A549 (cell line): ENCODE measurements at regions not wholly inside any gene's neighbourhood (a gene's known extent, or its start where the extent isn't known, plus 50 kb on each side); places are given as distances from the start of the nearest gene placed in this dataset.
"Not testable (repeated sequence)": the region's sequence is repeated elsewhere in the genome, so short reads cannot be mapped to it uniquely, and the experiment has no call there.

Experiments
- ATAC-seq, 2 experiments: fragments of 200-7000 bp in 1 of 2; fragments of >200 bp in 1 of 2; cut with Nextera tagmentation in 1 of 2; cut with Tn5 transposase in 1 of 2; 3 replicates each; pipeline versions ENCODE4 v1.8.0 to v1.9.1; 2018 to 2020; ENCODE audit warnings: mild to moderate bottlenecking in 1 of 2, moderate library complexity in 1 of 2
- CTCF ChIA-PET: fragments of 300-600 bp; sonication (Branson Sonifier 250); formaldehyde crosslinking; extraction: SDS; loops from one replicate; lab custom pipeline; 2021; ENCODE audit warnings: antibody characterized with exemption, inconsistent platforms; lab: Yijun Ruan, JAX
- POLR2A ChIA-PET: fragments of 350-600 bp; formaldehyde crosslinking; extraction: SDS; loops from one replicate; lab custom pipeline; 2021; ENCODE audit warnings: antibody characterized with exemption, inconsistent platforms; lab: Yijun Ruan, JAX
- DNase-seq, 2 experiments: peaks; one replicate each; pipeline versions ENCODE4 v3.0.0 to v3.0.0-alpha.2; 2011 to 2016; ENCODE audit warnings: low read depth in 1 of 2, low spot score in 1 of 2
- FAIRE-seq: peaks from 2 replicates; lab custom pipeline; 2011; peaks lifted over from hg19 to GRCh38; lab: Jason Lieb, UNC
- H3K27ac ChIP-seq, 2 experiments: fragments of >200 bp; sonication (Bioruptor Twin); formaldehyde crosslinking; 3 replicates each; pipeline ENCODE4 v1.5.1; 2016 to 2017
- H3K4me1 ChIP-seq: fragments of >200 bp; sonication (Bioruptor Twin); formaldehyde crosslinking; 3 replicates; pipeline ENCODE4 v1.6.1; 2016
- H3K4me2 ChIP-seq: fragments of >200 bp; sonication (Bioruptor Twin); formaldehyde crosslinking; 3 replicates; pipeline ENCODE4 v1.6.1; 2016
- H3K4me3 ChIP-seq: fragments of >200 bp; sonication (Bioruptor Twin); formaldehyde crosslinking; 3 replicates; pipeline ENCODE4 v1.5.1; 2016
- H3K9me3 ChIP-seq: fragments of >200 bp; sonication (Bioruptor Twin); formaldehyde crosslinking; 3 replicates; pipeline ENCODE4 v1.6.1; 2016
- RNF2 ChIP-seq: fragments of 200-600 bp; sonication (generic); IDR thresholded peaks from 2 replicates; pipeline ENCODE4 v1.6.1; 2016; ENCODE audit warnings: low read depth, mild to moderate bottlenecking, antibody characterized with exemption, moderate library complexity, borderline replicate concordance
- whole genome bisulfite sequencing: methylation state at CpG from one replicate; pipeline ENCODE4 v1.1.6; 2017; ENCODE audit errors: missing lambda C conversion rate; 5-methylcytosine and 5-hydroxymethylcytosine counted together

GRCh38 chr2:90296484-90296777, 1605.0 kb downstream of the RPIA start:
- ATAC-seq, POLR2A ChIA-PET, FAIRE-seq: not testable (repeated sequence)

GRCh38 chr2:90297701-90298100, 1606.2 kb downstream of the RPIA start:
- POLR2A ChIA-PET, H3K4me1 ChIP-seq, H3K4me2 ChIP-seq, H3K9me3 ChIP-seq, H3K4me3 ChIP-seq, H3K27ac ChIP-seq, FAIRE-seq, ATAC-seq, CTCF ChIA-PET, DNase-seq: not testable (repeated sequence)
- no CpG with 5 or more reads among the region's 2 CpGs for WGBS

More at GRCh38 chr2:90296484-90296777, 1605.0 kb downstream of the RPIA start:
- H3K4me1 ChIP-seq, DNase-seq, H3K4me3 ChIP-seq, CTCF ChIA-PET, H3K27ac ChIP-seq, H3K4me2 ChIP-seq, H3K9me3 ChIP-seq: not testable (repeated sequence)

GRCh38 chr2:90298126-90298755, 1606.8 kb downstream of the RPIA start:
- ATAC-seq, H3K4me2 ChIP-seq, H3K9me3 ChIP-seq, FAIRE-seq, H3K4me1 ChIP-seq, DNase-seq, H3K4me3 ChIP-seq, CTCF ChIA-PET, H3K27ac ChIP-seq, POLR2A ChIA-PET: not testable (repeated sequence)
- WGBS = no CpG with 5 or more reads among the region's 1 CpG

- H3K9me3 ChIP-seq, POLR2A ChIA-PET, H3K4me1 ChIP-seq, H3K4me3 ChIP-seq, DNase-seq, H3K27ac ChIP-seq, CTCF ChIA-PET, H3K4me2 ChIP-seq, FAIRE-seq: not testable (repeated sequence)
- WGBS = 6% methylated on average over 2 of the region's 5 CpGs
- ATAC-seq = peak; percentile 63 to 64; a peak in 5 of 6 replicates
Observed at GRCh38 chr2:90298983-90299382, 1607.5 kb downstream of the RPIA start.

- FAIRE-seq, ATAC-seq, H3K27ac ChIP-seq, POLR2A ChIA-PET, H3K9me3 ChIP-seq, DNase-seq, H3K4me1 ChIP-seq: not testable (repeated sequence)
- CTCF ChIA-PET = interaction anchor here (0.6 kb wide), 1 partner anchor 1154 kb away, joined by 3 read pairs; no protein-coding TSS in a partner anchor
- 4% methylated on average over 18 of the region's 29 CpGs for WGBS
- peak overlapping the region; percentile 74 for H3K4me2 ChIP-seq
- peak; percentile 71; the same call in 1 of the 2 replicates for TF ChIP-seq RNF2
- H3K4me3 ChIP-seq = peak overlapping the region; percentile 21; the same call in 1 of the 3 replicates
Observed at GRCh38 chr2:90322982-90323381, 1631.5 kb downstream of the RPIA start.

GRCh38 chr2:90323612-90324558, 1632.4 kb downstream of the RPIA start:
- FAIRE-seq, POLR2A ChIA-PET: not testable (repeated sequence)

GRCh38 chr2:90324672-90325071, 1633.2 kb downstream of the RPIA start:
- no CpG with 5 or more reads among the region's 59 CpGs for WGBS
- H3K27ac ChIP-seq, ATAC-seq, POLR2A ChIA-PET, H3K4me1 ChIP-seq, H3K9me3 ChIP-seq, FAIRE-seq, DNase-seq: not testable (repeated sequence)
- H3K4me3 ChIP-seq = peak overlapping the region; percentile 51
- CTCF ChIA-PET = interaction anchor here (0.6 to 0.7 kb wide), 2 partner anchors 117 to 1154 kb away, joined by 3 read pairs; no protein-coding TSS in a partner anchor
- peak overlapping the region; percentile 74 for H3K4me2 ChIP-seq

More at GRCh38 chr2:90323612-90324558, 1632.4 kb downstream of the RPIA start:
- peak overlapping the region; percentile 74 for H3K4me2 ChIP-seq
- ATAC-seq = not testable (repeated sequence)
- TF ChIP-seq RNF2 = peak; percentile 76; the same call in 1 of the 2 replicates
- TF ChIP-seq, all 56 proteins: peak for 1; not testable (repeated sequence) for 55
- 1% methylated on average over 20 of the region's 134 CpGs for WGBS
- H3K27ac ChIP-seq, H3K4me1 ChIP-seq, DNase-seq, H3K9me3 ChIP-seq: not testable (repeated sequence)
- H3K4me3 ChIP-seq = peak overlapping the region; percentile 51
- CTCF ChIA-PET = interaction anchor here (0.6 to 0.7 kb wide), 2 partner anchors 116 to 1153 kb away, joined by 3 read pairs; no protein-coding TSS in a partner anchor

- H3K4me3 ChIP-seq = peak overlapping the region; percentile 51; the same call in 1 of the 3 replicates
- ATAC-seq, CTCF ChIA-PET, H3K4me1 ChIP-seq, DNase-seq, H3K9me3 ChIP-seq, FAIRE-seq, POLR2A ChIA-PET, H3K27ac ChIP-seq: not testable (repeated sequence)
- H3K4me2 ChIP-seq = peak overlapping the region; percentile 33; the same call in 1 of the 3 replicates
- WGBS = no CpG with 5 or more reads among the region's 74 CpGs
Observed at GRCh38 chr2:90325796-90326353, 1634.4 kb downstream of the RPIA start.

- CTCF ChIA-PET, H3K27ac ChIP-seq, H3K4me2 ChIP-seq, DNase-seq, ATAC-seq, H3K4me1 ChIP-seq, H3K9me3 ChIP-seq, POLR2A ChIA-PET, FAIRE-seq, H3K4me3 ChIP-seq: not testable (repeated sequence)
- no CpG with 5 or more reads among the region's 9 CpGs for WGBS
Observed at GRCh38 chr2:90355546-90355945, 1664.1 kb downstream of the RPIA start.

GRCh38 chr2:90359344-90359743, 1667.9 kb downstream of the RPIA start:
- not testable (repeated sequence) for FAIRE-seq
- WGBS = 52% methylated on average over 9 of the region's 15 CpGs

More at GRCh38 chr2:90359344-90359743, 1667.9 kb downstream of the RPIA start:
- H3K27ac ChIP-seq, H3K4me1 ChIP-seq, H3K4me3 ChIP-seq, ATAC-seq, H3K4me2 ChIP-seq, DNase-seq, H3K9me3 ChIP-seq, CTCF ChIA-PET, POLR2A ChIA-PET: not testable (repeated sequence)
